HepG2 (cell line): ENCODE measurements at regions not wholly inside any gene's neighbourhood (a gene's known extent, or its start where the extent isn't known, plus 50 kb on each side); places are given as distances from the start of the nearest gene placed in this dataset.

Experiments
- ATAC-seq: fragments of 200-7000 bp; cut with Tn5 transposase; 3 replicates; pipeline ENCODE4 v1.9.1; 2020; ENCODE audit warnings: mild to moderate bottlenecking, moderate library complexity
- BruUV-seq: library from RNA; stranded (reverse); fragments of 400-500 nt; replicated peaks from 2 replicates; lab custom pipeline; 2021; lab: Mats Ljungman, UMichigan
- CTCF ChIA-PET: fragments of 300-600 bp; formaldehyde crosslinking; extraction: SDS; loops from one replicate; lab custom pipeline; 2021; ENCODE audit warnings: low total read pairs, inconsistent platforms, low intra/inter-chr PET ratio; lab: Yijun Ruan, JAX
- POLR2A ChIA-PET: fragments of 350-600 bp; sonication (Branson Sonifier 250); formaldehyde crosslinking; loops from one replicate; lab custom pipeline; 2020; ENCODE audit warnings: antibody characterized with exemption, inconsistent platforms; lab: Yijun Ruan, JAX
- DNase-seq: peaks from one replicate; pipeline ENCODE4 v3.0.0-alpha.2; 2015; ENCODE audit warnings: low spot score
- FAIRE-seq: peaks from 3 replicates; lab custom pipeline; 2011; peaks lifted over from hg19 to GRCh38; lab: Jason Lieb, UNC
- H2AFZ ChIP-seq: one replicate; pipeline ENCODE4 v1.6.1; 2011; ENCODE audit warnings: low read length, inconsistent platforms
- H3K27ac ChIP-seq: fragments of 300-600 bp; 3 replicates; pipeline ENCODE4 v1.8.0; 2011; ENCODE audit warnings: mixed run types, mild to moderate bottlenecking, mixed read lengths, low read length, inconsistent platforms; ENCODE audit not compliant: insufficient read depth; ENCODE audit errors: extremely low read length
- H3K27me3 ChIP-seq, 2 experiments: fragments of 200-600 bp in 1 of 2; 2 replicates in 1 of 2; 3 replicates in 1 of 2; pipeline versions ENCODE4 v1.6.0 to v1.8.0; 2011; ENCODE audit warnings: low read length in 2 of 2, mild to moderate bottlenecking in 2 of 2, moderate library complexity in 2 of 2, inconsistent platforms in 1 of 2; ENCODE audit not compliant: insufficient read depth in 2 of 2, control insufficient read depth in 1 of 2
- H3K36me3 ChIP-seq, 2 experiments: fragments of 200-600 bp in 1 of 2; replicated peaks in 1 of 2; 2 replicates in 1 of 2; 3 replicates in 1 of 2; pipeline versions ENCODE4 v1.5.1 to v1.8.0; 2011; ENCODE audit warnings: low read length in 2 of 2, inconsistent platforms in 1 of 2; ENCODE audit not compliant: insufficient read depth in 2 of 2, control insufficient read depth in 1 of 2
- H3K4me1 ChIP-seq: 2 replicates; pipeline ENCODE4 v1.5.1; 2012; ENCODE audit warnings: low read length, inconsistent platforms; ENCODE audit not compliant: insufficient read depth
- H3K4me2 ChIP-seq: 2 replicates; pipeline ENCODE4 v1.6.0; 2011; ENCODE audit warnings: low read depth, low read length, inconsistent platforms
- H3K4me3 ChIP-seq, 3 experiments: fragments of 200-600 bp in 1 of 3; sonication (generic), shearing (Covaris generic) in 1 of 3; replicated peaks in 1 of 3; 2 replicates each; pipeline ENCODE4 v1.5.1; 2011 to 2016; ENCODE audit warnings: low read length in 3 of 3, inconsistent platforms in 2 of 3, low read depth in 2 of 3, mild to moderate bottlenecking in 2 of 3, control low read depth in 1 of 3, mixed read lengths in 1 of 3; ENCODE audit not compliant: insufficient read depth in 1 of 3
- H3K79me2 ChIP-seq: one replicate; pipeline ENCODE4 v1.6.1; 2011; ENCODE audit warnings: low read length, inconsistent platforms; ENCODE audit not compliant: insufficient read depth
- H3K9ac ChIP-seq: 2 replicates; pipeline ENCODE4 v1.6.0; 2011; ENCODE audit warnings: mild to moderate bottlenecking, low read depth, low read length, inconsistent platforms; ENCODE audit not compliant: insufficient read depth
- H3K9me3 ChIP-seq: 2 replicates; pipeline ENCODE4 v1.5.1; 2012; ENCODE audit warnings: mild to moderate bottlenecking, low read length
- H4K20me1 ChIP-seq: 2 replicates; pipeline ENCODE4 v1.6.0; 2011; ENCODE audit warnings: inconsistent platforms, mild to moderate bottlenecking, low read length, moderate library complexity; ENCODE audit not compliant: insufficient read depth
- HOXA3 ChIP-seq: sonication (generic); formaldehyde crosslinking; IDR thresholded peaks from 2 replicates; pipeline ENCODE4 v1.5.0; 2020; ENCODE audit warnings: missing genetic modification reagents
- JUND ChIP-seq: sonication (generic); formaldehyde crosslinking; IDR thresholded peaks from 2 replicates; pipeline ENCODE4 v1.8.0; 2022; ENCODE audit warnings: mild to moderate bottlenecking, missing genetic modification reagents
- NAIF1 ChIP-seq: sonication (generic); formaldehyde crosslinking; IDR thresholded peaks from 2 replicates; pipeline ENCODE4 v1.5.0; 2020; ENCODE audit warnings: mild to moderate bottlenecking, missing genetic modification reagents, borderline replicate concordance
- REPIN1 ChIP-seq: sonication (generic); formaldehyde crosslinking; IDR thresholded peaks from 2 replicates; pipeline ENCODE4 v1.8.0; 2022; ENCODE audit warnings: missing genetic modification reagents, low read depth, mild to moderate bottlenecking, borderline replicate concordance
- SALL1 ChIP-seq: sonication (generic); formaldehyde crosslinking; IDR thresholded peaks from 2 replicates; pipeline ENCODE4 v1.8.0; 2022; ENCODE audit warnings: mild to moderate bottlenecking, missing genetic modification reagents
- SP2 ChIP-seq: sonication (generic); formaldehyde crosslinking; IDR thresholded peaks from 2 replicates; pipeline ENCODE4 v1.5.1; 2020; ENCODE audit warnings: mild to moderate bottlenecking, missing genetic modification reagents
- WIZ ChIP-seq: sonication (generic); formaldehyde crosslinking; IDR thresholded peaks from 2 replicates; pipeline ENCODE4 v1.5.1; 2020; ENCODE audit warnings: mild to moderate bottlenecking, missing genetic modification reagents
- ZFP82 ChIP-seq: sonication (generic); formaldehyde crosslinking; IDR thresholded peaks from 2 replicates; pipeline ENCODE4 v1.5.1; 2020; ENCODE audit warnings: mild to moderate bottlenecking, missing genetic modification reagents, borderline replicate concordance
- WGBS: methylation state at CpG from one replicate; pipeline ENCODE4 v1.1.6; 2017; ENCODE audit warnings: low lambda C conversion rate; 5-methylcytosine and 5-hydroxymethylcytosine counted together
- in situ Hi-C: cut with HindIII; loops from 2 replicates; pipeline ENCODE4 v1.10.0; 2017; ENCODE audit warnings: low pct_unique_long_range_greater_than_20kb; ENCODE audit not compliant: extremely low pct_ligation_motif_present
- intact Hi-C: fragments of 100-400 bp; cut with micrococcal nuclease; formaldehyde crosslinking; loops from one replicate; pipeline ENCODE4 v1.10.0; 2022; ENCODE audit not compliant: unreplicated experiment
- TF ChIP-seq, protein P1 (sequence below): sonication (generic); formaldehyde crosslinking; IDR thresholded peaks from 2 replicates; pipeline ENCODE4 v1.4.0; 2020; ENCODE audit warnings: mild to moderate bottlenecking, missing genetic modification reagents
- TF ChIP-seq, protein P2 (sequence below): sonication (generic); formaldehyde crosslinking; IDR thresholded peaks from 2 replicates; pipeline ENCODE4 v1.4.0; 2020; ENCODE audit warnings: missing genetic modification reagents

DNA sequence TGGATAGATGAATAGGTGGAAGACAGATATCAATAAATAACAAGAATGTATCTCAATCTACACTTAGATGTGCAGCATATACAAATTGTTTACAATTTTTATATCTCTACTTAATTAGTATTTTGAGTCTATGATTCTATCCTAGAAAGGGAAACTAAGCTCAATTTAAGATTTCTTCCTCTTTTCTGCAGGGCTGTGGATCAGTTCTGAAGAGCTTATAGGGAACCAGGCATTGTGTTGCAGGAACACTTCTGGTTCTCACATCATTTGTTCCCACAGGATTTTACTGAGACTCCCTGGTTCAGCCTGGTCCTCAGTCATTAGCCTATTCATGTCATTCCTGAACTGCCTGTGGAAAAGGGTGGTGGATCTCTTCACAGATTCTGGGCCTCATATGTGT, 105.8 kb downstream of the TNFSF18 start:
- DNase-seq (no peak), FAIRE-seq (no peak), ATAC-seq (no peak)
- TF ChIP-seq NAIF1 (CRISPR knock-in tag), result no peak
- TF ChIP-seq SP2 (CRISPR knock-in tag), result no peak
- TF ChIP-seq, protein P1, sequence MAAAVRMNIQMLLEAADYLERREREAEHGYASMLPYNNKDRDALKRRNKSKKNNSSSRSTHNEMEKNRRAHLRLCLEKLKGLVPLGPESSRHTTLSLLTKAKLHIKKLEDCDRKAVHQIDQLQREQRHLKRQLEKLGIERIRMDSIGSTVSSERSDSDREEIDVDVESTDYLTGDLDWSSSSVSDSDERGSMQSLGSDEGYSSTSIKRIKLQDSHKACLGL (CRISPR knock-in tag), result no peak
- TF ChIP-seq WIZ, result no peak
- TF ChIP-seq REPIN1 (CRISPR knock-in tag), result no peak
- TF ChIP-seq HOXA3 (CRISPR knock-in tag), result no peak
- TF ChIP-seq ZFP82 (CRISPR knock-in tag), result no peak
- TF ChIP-seq SALL1 (CRISPR knock-in tag), result no peak
- Histone ChIP-seq H3K9me3 (no peaks in the 10 kb centered on the region), H3K79me2 (no peaks in the 10 kb centered on the region), H2AFZ (no peak overlapping the region), H3K4me1 (no peaks in the 10 kb centered on the region), H3K4me2 (no peak overlapping the region), H3K27ac (no peak overlapping the region), H4K20me1 (no peaks in the 10 kb centered on the region), H3K9ac (no peak overlapping the region), H3K27me3 (no peaks in the 10 kb centered on the region), H3K4me3 (no peak overlapping the region), H3K36me3 (no peaks in the 10 kb centered on the region)
- in situ Hi-C loops, result no loop called here
- ChIA-PET CTCF (no interaction called here), POLR2A (no interaction called here)
- intact Hi-C loops, result no loop called here
- no TSS peak for BruUV-seq

DNA sequence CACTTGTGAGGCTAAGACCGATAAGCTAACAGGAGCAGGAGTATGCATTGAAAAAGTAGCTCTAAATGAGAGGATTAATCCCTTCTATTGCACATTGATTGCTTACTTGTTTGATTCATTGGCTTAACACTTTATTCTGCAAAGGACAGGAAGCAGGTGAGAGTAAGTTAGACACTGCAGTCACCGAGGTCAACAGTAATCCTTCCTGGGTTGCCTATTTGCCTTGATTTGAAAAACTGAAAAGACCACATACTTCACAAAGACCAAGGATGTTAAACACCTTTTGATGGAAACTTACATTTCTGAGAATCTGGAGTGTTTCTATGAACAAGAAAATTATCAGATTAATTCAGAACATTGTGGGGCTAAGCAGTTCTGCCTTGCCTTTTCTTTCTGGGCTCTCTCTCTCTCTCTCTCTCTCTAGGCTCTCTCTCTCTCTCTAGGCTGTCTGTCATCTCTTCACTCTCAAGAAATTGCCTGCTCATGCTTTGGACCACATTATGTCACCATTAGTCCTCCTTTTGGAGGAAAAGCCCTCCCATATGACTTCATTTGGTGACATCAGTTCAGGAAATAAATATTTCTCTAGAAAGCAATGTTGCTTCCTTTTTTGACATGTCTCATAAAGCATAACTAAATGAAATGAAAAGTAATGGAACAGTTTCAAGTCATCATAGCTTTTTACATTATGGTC, 103.8 kb downstream of the TNFSF18 start:
- Histone ChIP-seq H3K4me3 (no peak overlapping the region), H3K27me3 (no peaks in the 10 kb centered on the region), H3K4me2 (no peak overlapping the region), H3K9ac (no peak overlapping the region), H3K36me3 (no peaks in the 10 kb centered on the region), H3K79me2 (no peaks in the 10 kb centered on the region), H3K4me1 (no peaks in the 10 kb centered on the region), H3K9me3 (no peaks in the 10 kb centered on the region), H4K20me1 (no peaks in the 10 kb centered on the region), H3K27ac (no peak overlapping the region), H2AFZ (no peak overlapping the region)
- ChIA-PET POLR2A (no interaction called here), CTCF (no interaction called here)
- no peak for ATAC-seq
- no TSS peak for BruUV-seq
- FAIRE-seq, result no peak
- WGBS, result 0% methylated on average over 2 of the region's 2 CpGs
- DNase-seq, result no peak
- TF ChIP-seq JUND (CRISPR knock-in tag), result no peak
- TF ChIP-seq, protein P2, sequence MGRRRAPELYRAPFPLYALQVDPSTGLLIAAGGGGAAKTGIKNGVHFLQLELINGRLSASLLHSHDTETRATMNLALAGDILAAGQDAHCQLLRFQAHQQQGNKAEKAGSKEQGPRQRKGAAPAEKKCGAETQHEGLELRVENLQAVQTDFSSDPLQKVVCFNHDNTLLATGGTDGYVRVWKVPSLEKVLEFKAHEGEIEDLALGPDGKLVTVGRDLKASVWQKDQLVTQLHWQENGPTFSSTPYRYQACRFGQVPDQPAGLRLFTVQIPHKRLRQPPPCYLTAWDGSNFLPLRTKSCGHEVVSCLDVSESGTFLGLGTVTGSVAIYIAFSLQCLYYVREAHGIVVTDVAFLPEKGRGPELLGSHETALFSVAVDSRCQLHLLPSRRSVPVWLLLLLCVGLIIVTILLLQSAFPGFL (CRISPR knock-in tag), result no peak
- intact Hi-C loops, result no loop called here
- in situ Hi-C loops, result no loop called here
